ENCODE measurements at regions not wholly inside any gene's neighbourhood (a gene's known extent, or its start where the extent isn't known, plus 50 kb on each side); places are given as distances from the start of the nearest gene placed in this dataset.

- TF ChIP-seq, protein P1, sequence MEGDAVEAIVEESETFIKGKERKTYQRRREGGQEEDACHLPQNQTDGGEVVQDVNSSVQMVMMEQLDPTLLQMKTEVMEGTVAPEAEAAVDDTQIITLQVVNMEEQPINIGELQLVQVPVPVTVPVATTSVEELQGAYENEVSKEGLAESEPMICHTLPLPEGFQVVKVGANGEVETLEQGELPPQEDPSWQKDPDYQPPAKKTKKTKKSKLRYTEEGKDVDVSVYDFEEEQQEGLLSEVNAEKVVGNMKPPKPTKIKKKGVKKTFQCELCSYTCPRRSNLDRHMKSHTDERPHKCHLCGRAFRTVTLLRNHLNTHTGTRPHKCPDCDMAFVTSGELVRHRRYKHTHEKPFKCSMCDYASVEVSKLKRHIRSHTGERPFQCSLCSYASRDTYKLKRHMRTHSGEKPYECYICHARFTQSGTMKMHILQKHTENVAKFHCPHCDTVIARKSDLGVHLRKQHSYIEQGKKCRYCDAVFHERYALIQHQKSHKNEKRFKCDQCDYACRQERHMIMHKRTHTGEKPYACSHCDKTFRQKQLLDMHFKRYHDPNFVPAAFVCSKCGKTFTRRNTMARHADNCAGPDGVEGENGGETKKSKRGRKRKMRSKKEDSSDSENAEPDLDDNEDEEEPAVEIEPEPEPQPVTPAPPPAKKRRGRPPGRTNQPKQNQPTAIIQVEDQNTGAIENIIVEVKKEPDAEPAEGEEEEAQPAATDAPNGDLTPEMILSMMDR (IDR thresholded peaks at IDR 0.05; ENCODE audit: unreplicated experiment in 3 of 3): no peak
- Mint-ChIP-seq H3K27me3 (ENCODE audit: low read depth) (no peaks in the 10 kb centered on the region), H3K4me3 (no peak overlapping the region), H3K36me3 (ENCODE audit: low read depth) (no peaks in the 10 kb centered on the region), H3K27ac (no peak overlapping the region), H3K4me1 (no peaks in the 10 kb centered on the region), H3K9me3 (peaks cover 2% of the 10 kb centered on the region)
These were observed 354.3 kb upstream of the CTNND2 start for GRCh38 chr5:12258549-12258948.

DNA sequence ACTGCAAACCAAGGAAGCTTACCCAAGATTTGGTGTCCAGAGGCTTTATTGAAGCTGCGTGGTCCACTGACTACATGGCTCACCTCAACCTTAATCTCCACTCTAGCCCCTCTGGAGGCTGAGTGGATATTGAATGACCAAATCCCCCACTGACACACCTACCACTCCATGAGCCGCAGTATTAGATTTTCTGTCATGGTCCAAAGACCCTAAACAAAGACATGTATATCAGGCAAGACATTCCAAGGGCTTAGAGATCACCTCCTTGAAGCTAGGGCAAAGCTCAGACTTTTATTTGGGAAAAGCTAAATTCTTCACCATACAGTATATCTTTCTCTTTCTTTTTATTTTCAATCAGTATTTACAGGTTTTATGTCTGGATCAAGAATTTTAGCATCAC is 346.2 kb upstream of the CTNND2 start:
- H3K4me3 Mint-ChIP-seq: no peak overlapping the region
- H3K9me3 Mint-ChIP-seq: peaks cover 2% of the 10 kb centered on the region
- no peaks in the 10 kb centered on the region for H3K4me1 Mint-ChIP-seq
- no peaks in the 10 kb centered on the region for H3K27me3 Mint-ChIP-seq (ENCODE audit: low read depth)
- no peak overlapping the region for H3K27ac Mint-ChIP-seq
- TF ChIP-seq, protein P1 (IDR thresholded peaks at IDR 0.05; ENCODE audit: unreplicated experiment in 3 of 3): no peak
- H3K36me3 Mint-ChIP-seq (ENCODE audit: low read depth): no peaks in the 10 kb centered on the region

DNA sequence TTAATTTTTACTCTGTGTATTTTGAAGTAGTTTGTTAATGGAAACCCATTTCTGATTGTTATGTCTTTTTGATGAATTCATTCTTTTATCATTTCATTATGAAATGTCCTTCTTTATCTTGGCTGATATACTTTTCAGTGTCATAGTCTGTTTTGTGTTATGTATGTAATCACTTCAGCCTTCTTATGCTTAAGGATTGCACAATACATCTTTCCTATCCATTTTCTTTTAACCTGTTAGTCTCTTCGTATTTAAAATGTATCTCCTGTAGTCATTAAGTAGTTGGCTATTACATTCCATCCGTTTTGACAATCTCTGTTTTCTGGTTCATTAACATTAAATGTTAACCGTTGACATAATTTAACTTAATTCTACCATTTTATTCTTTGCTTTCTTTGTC is 344.6 kb upstream of the CTNND2 start:
- no peak overlapping the region for H3K27ac Mint-ChIP-seq
- no peaks in the 10 kb centered on the region for H3K27me3 Mint-ChIP-seq (ENCODE audit: low read depth)
- no peak overlapping the region for H3K4me3 Mint-ChIP-seq
- TF ChIP-seq, protein P1 (IDR thresholded peaks at IDR 0.05; ENCODE audit: unreplicated experiment in 3 of 3): no peak
- H3K36me3 Mint-ChIP-seq (ENCODE audit: low read depth): no peaks in the 10 kb centered on the region
- H3K9me3 Mint-ChIP-seq: no peaks in the 10 kb centered on the region
- no peaks in the 10 kb centered on the region for H3K4me1 Mint-ChIP-seq

- Mint-ChIP-seq H3K4me1 (no peaks in the 10 kb centered on the region), H3K27me3 (ENCODE audit: low read depth) (no peaks in the 10 kb centered on the region), H3K4me3 (no peak overlapping the region), H3K27ac (no peak overlapping the region), H3K36me3 (ENCODE audit: low read depth) (no peaks in the 10 kb centered on the region), H3K9me3 (no peaks in the 10 kb centered on the region)
- TF ChIP-seq, protein P1 (IDR thresholded peaks at IDR 0.05; ENCODE audit: unreplicated experiment in 3 of 3): no peak
These were observed 341.8 kb upstream of the CTNND2 start for GRCh38 chr5:12246036-12246435.

- TF ChIP-seq, protein P1 (IDR thresholded peaks at IDR 0.05; ENCODE audit: unreplicated experiment in 3 of 3): no peak
- Mint-ChIP-seq H3K9me3 (no peaks in the 10 kb centered on the region), H3K4me3 (no peak overlapping the region), H3K27me3 (ENCODE audit: low read depth) (no peaks in the 10 kb centered on the region), H3K36me3 (ENCODE audit: low read depth) (no peaks in the 10 kb centered on the region), H3K27ac (no peak overlapping the region), H3K4me1 (no peaks in the 10 kb centered on the region)
These were observed 341.2 kb upstream of the CTNND2 start for GRCh38 chr5:12245429-12245828.

DNA sequence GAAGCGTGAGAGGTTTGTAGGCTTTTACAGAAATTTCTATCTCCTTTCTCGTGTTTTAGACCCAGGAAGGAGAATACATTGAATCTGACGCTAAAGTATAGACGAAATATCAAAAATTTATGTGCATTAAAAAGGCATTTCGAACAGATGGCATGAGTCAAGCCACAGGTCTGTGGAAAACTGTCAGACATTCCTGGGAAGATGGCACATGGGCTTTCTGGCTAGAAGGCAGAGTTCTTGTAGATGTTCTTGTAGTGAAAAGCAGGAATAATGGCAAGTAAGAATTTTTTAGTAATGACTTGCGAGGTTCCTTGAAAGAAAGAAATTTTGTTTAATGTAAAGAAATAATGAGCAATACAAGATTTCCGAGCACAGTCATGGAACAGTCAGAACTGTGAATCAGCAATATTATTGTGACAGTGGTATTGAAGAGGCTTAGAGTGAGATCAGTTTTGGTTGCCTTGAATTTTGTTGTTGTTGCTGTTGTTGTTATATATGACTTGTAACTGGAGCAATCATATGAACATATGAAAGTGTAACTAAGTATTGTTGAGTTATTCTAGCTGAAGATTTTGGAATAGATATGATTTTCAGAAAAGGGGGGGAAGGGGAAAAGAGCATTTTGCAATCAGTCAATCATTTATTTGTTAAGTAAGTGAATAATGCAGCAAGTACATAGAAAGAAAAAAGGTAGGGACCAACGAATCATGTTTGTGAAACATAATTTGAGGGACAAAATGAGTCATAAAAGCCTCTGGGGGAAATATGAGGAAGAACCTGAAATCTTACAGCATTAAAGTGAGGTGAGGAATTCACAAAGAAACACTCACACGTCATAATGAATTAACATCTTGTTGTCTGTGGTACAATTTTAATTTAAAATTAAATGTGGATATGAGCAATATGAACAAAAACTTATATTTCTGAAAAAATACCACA is 339.0 kb upstream of the CTNND2 start:
- no peak overlapping the region for H3K4me3 Mint-ChIP-seq
- H3K27ac Mint-ChIP-seq: no peak overlapping the region
- H3K9me3 Mint-ChIP-seq: no peaks in the 10 kb centered on the region
- no peaks in the 10 kb centered on the region for H3K36me3 Mint-ChIP-seq (ENCODE audit: low read depth)
- no peaks in the 10 kb centered on the region for H3K4me1 Mint-ChIP-seq
- TF ChIP-seq, protein P1 (IDR thresholded peaks at IDR 0.05; ENCODE audit: unreplicated experiment in 3 of 3): no peak
- no peaks in the 10 kb centered on the region for H3K27me3 Mint-ChIP-seq (ENCODE audit: low read depth)

All from nephron (organoid).